ENCODE measurements at regions not wholly inside any gene's neighbourhood (a gene's known extent, or its start where the extent isn't known, plus 50 kb on each side); places are given as distances from the start of the nearest gene placed in this dataset.

DNA sequence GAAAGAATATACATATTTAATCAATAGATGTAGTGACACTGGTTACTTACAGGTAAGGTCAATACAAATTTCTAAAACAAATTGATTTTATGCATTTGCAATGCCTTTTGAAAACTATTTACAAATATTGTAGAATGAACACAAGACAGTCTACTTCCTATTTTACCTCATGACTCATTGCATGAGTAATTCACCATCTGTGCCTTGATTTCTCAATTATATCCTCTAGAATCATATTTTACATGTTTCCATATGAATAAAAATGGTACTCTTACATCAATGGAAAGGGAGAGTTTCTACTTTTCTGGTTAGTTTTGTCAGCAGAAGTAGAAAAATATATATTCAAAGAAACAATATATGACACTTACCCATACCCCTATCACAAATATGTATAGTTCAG, 203.8 kb upstream of the CDH7 start:
- TF ChIP-seq EZH2 (IDR thresholded peaks at IDR 0.05; ENCODE audit: low read length, unreplicated experiment) = no peak
- no peak overlapping the region for H3K4me3 ChIP-seq (ENCODE audit: low read length)
- H3K79me2 ChIP-seq (ENCODE audit: low read length) = no peaks in the 10 kb centered on the region
- no TSS peak for BruUV-seq (replicated peaks)
- no peak overlapping the region for H3K4me2 ChIP-seq (ENCODE audit: low read length)
- H3K4me1 ChIP-seq (ENCODE audit: insufficient read depth, low read length) = peaks cover 15% of the 10 kb centered on the region
- no peaks in the 10 kb centered on the region for H4K20me1 ChIP-seq (ENCODE audit: low read length)
- ATAC-seq (no peak), DNase-seq (peak; percentile 22)
- no peaks in the 10 kb centered on the region for H3K27me3 ChIP-seq (ENCODE audit: low read length)
- intact Hi-C loops (cut with micrococcal nuclease) = no loop called here
- H3K9ac ChIP-seq (ENCODE audit: low read length) = no peak overlapping the region
- no peak overlapping the region for H2AFZ ChIP-seq (ENCODE audit: low read length)
- H3K9me2 ChIP-seq (replicated peaks; ENCODE audit: low read length) = no peaks in the 10 kb centered on the region
- H3F3A ChIP-seq (ENCODE audit: low read length, unreplicated experiment) = no peaks in the 10 kb centered on the region
- no peaks in the 10 kb centered on the region for H3K9me3 ChIP-seq (ENCODE audit: low read length)
- no peaks in the 10 kb centered on the region for H3K36me3 ChIP-seq (ENCODE audit: low read depth, low read length)
- CTCF ChIA-PET = no interaction called here
- POLR2A ChIA-PET (ENCODE audit: unreplicated experiment) = no interaction called here
- no peak overlapping the region for H3K27ac ChIP-seq (ENCODE audit: low read length)

- DNase-seq (peak; percentile 37), ATAC-seq (no peak)
- Histone ChIP-seq H3K9me3 (ENCODE audit: low read length) (no peaks in the 10 kb centered on the region), H3K79me2 (ENCODE audit: low read length) (no peaks in the 10 kb centered on the region), H2AFZ (ENCODE audit: low read length) (no peak overlapping the region), H3K27me3 (ENCODE audit: low read length) (no peaks in the 10 kb centered on the region), H3K4me3 (ENCODE audit: low read length) (no peak overlapping the region), H3K36me3 (ENCODE audit: low read depth, low read length) (no peaks in the 10 kb centered on the region), H3K9ac (ENCODE audit: low read length) (no peak overlapping the region), H3K4me2 (ENCODE audit: low read length) (no peak overlapping the region), H3K27ac (ENCODE audit: low read length) (no peak overlapping the region), H3K9me2 (replicated peaks; ENCODE audit: low read length) (no peaks in the 10 kb centered on the region), H3K4me1 (ENCODE audit: insufficient read depth, low read length) (peaks cover 15% of the 10 kb centered on the region), H4K20me1 (ENCODE audit: low read length) (no peaks in the 10 kb centered on the region), H3F3A (ENCODE audit: low read length, unreplicated experiment) (no peaks in the 10 kb centered on the region)
- no TSS peak for BruUV-seq (replicated peaks)
- POLR2A ChIA-PET (ENCODE audit: unreplicated experiment) = no interaction called here
- CTCF ChIA-PET = no interaction called here
- intact Hi-C loops (cut with micrococcal nuclease) = no loop called here
- TF ChIP-seq EZH2phosphoT487 (IDR thresholded peaks at IDR 0.05; ENCODE audit: borderline replicate concordance, low read length) = no peak
- no peak for TF ChIP-seq EZH2 (IDR thresholded peaks at IDR 0.05; ENCODE audit: low read length, unreplicated experiment)
- TF ChIP-seq, protein P1, sequence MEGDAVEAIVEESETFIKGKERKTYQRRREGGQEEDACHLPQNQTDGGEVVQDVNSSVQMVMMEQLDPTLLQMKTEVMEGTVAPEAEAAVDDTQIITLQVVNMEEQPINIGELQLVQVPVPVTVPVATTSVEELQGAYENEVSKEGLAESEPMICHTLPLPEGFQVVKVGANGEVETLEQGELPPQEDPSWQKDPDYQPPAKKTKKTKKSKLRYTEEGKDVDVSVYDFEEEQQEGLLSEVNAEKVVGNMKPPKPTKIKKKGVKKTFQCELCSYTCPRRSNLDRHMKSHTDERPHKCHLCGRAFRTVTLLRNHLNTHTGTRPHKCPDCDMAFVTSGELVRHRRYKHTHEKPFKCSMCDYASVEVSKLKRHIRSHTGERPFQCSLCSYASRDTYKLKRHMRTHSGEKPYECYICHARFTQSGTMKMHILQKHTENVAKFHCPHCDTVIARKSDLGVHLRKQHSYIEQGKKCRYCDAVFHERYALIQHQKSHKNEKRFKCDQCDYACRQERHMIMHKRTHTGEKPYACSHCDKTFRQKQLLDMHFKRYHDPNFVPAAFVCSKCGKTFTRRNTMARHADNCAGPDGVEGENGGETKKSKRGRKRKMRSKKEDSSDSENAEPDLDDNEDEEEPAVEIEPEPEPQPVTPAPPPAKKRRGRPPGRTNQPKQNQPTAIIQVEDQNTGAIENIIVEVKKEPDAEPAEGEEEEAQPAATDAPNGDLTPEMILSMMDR (conservative IDR thresholded peaks at IDR 0.05; ENCODE audit: low read depth, low read length) = no peak
Observed at GRCh38 chr18:65544701-65545100, 206.1 kb upstream of the CDH7 start.

DNA sequence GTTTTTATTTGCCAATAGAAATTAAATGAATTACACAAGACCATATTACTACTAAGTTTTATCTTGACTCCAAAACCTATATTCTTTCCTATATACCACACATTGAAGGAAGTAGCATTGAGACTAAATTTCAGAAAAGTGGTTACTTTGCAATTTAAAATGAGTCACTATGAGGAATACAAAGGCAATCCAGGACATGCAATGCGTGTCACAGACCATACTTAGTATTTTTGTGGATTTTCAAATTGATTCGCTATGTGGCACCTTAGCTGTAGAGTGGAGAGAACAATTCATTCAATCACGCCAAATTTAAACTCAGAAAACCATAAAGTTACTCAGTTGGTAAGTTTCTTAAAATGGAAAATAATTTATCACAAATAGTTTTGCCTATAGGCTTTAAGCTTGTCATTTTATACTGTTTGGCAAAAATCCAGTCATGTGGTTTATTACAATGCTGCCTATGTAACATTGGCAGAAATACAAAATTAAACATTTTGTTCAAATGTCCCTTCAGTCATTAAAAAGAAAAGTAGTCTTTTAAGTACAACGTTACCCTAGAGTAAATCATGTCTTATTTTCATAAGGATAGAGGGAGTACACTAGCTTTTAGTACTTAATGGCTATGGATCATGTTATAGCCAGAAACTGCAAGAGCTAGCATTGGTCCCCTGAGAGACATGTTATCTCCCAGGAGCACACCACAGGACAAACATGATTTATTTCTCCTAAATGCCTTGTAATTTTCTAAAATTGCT, 222.8 kb upstream of the CDH7 start:
- Histone ChIP-seq H3K27ac (ENCODE audit: low read length) (no peak overlapping the region; the same call in 1 of the 2 replicates), H4K20me1 (ENCODE audit: low read length) (no peaks in the 10 kb centered on the region), H3K4me1 (ENCODE audit: insufficient read depth, low read length) (peaks cover 9% of the 10 kb centered on the region), H3K9ac (ENCODE audit: low read length) (no peak overlapping the region), H3K4me2 (ENCODE audit: low read length) (peak overlapping the region; percentile 36), H3K9me3 (ENCODE audit: low read length) (no peaks in the 10 kb centered on the region), H3K36me3 (ENCODE audit: low read depth, low read length) (no peaks in the 10 kb centered on the region), H3K79me2 (ENCODE audit: low read length) (no peaks in the 10 kb centered on the region), H3F3A (ENCODE audit: low read length, unreplicated experiment) (no peaks in the 10 kb centered on the region), H3K9me2 (replicated peaks; ENCODE audit: low read length) (no peaks in the 10 kb centered on the region), H3K27me3 (ENCODE audit: low read length) (no peaks in the 10 kb centered on the region), H2AFZ (ENCODE audit: low read length) (peak overlapping the region; percentile 45; the same call in 1 of the 2 replicates), H3K4me3 (ENCODE audit: low read length) (no peak overlapping the region)
- CTCF ChIA-PET = no interaction called here
- intact Hi-C loops (cut with micrococcal nuclease) = no loop called here
- POLR2A ChIA-PET (ENCODE audit: unreplicated experiment) = no interaction called here
- no peak for TF ChIP-seq EZH2phosphoT487 (IDR thresholded peaks at IDR 0.05; ENCODE audit: borderline replicate concordance, low read length)
- no TSS peak for BruUV-seq (replicated peaks)
- DNase-seq = peak; percentile 60
- peak; percentile 83 for ATAC-seq

Measured in PC-3 (cell line).